ENCODE measurements at regions not wholly inside any gene's neighbourhood (a gene's known extent, or its start where the extent isn't known, plus 50 kb on each side); places are given as distances from the start of the nearest gene placed in this dataset.

DNA sequence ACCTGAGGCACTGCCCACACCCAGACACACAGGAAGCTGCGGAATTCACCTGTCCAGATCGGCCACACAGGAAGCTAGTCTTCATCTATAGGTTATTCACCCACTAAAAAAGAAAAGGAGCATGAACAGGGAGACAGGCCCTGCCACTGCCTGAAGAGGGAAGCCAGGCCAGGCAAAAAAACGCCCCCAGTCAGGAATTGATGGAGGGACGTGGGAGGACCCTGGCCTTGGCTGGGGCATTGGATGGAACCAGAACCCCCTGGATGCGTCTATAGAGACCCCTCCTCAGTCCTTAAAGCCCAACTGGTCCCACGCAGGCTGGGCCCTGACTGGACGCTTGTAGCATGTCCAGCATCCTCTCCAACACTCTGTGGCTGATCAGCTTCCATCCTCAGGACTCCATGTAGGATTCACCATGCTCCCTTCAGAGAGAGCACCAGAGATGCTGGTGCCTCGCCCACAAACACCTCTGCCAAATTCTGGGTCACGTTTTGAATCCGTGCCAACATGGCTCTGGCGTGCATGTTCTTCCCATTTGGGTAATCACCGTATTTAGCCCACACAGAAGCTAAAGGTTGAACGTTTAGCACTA lies 259.3 kb upstream of the TCERG1L start:
- no peak overlapping the region for H3K4me3 ChIP-seq (ENCODE audit: low read depth, low read length)
- no peak for DNase-seq (ENCODE audit: low read depth)
- TF ChIP-seq CTCF (IDR thresholded peaks at IDR 0.05; ENCODE audit: insufficient read depth, low read depth, low read length): no peak

GRCh38 chr10:131571346-131571745 lies 259.8 kb upstream of the TCERG1L start:
- no peak for TF ChIP-seq CTCF (IDR thresholded peaks at IDR 0.05; ENCODE audit: insufficient read depth, low read depth, low read length)
- DNase-seq (ENCODE audit: low read depth): no peak
- no peak overlapping the region for H3K4me3 ChIP-seq (ENCODE audit: low read depth, low read length)

DNA sequence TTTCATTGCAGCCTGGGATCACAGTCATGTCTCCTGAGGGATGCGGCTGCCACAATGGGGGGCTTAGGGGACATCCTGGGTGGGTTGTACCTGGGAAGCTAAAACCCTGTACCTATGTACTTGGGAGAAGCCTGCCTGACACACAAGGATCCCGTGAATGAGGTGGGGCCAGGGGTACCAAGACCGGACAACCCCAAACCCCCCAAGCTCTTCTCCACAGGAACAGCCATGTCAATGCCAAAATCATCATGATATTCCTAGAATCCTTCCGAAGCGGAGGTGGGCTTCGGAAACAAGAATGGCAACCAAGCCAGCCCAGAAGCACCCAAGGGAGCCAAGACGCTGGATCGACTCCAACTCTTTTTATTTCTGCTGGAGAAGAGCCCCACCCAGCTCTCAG lies 260.3 kb upstream of the TCERG1L start:
- H3K4me3 ChIP-seq (ENCODE audit: low read depth, low read length): no peak overlapping the region
- TF ChIP-seq CTCF (IDR thresholded peaks at IDR 0.05; ENCODE audit: insufficient read depth, low read depth, low read length): no peak
- DNase-seq (ENCODE audit: low read depth): no peak

GRCh38 chr10:131573256-131573655 lies 261.7 kb upstream of the TCERG1L start:
- no peak for DNase-seq (ENCODE audit: low read depth)
- no peak overlapping the region for H3K4me3 ChIP-seq (ENCODE audit: low read depth, low read length)
- no peak for TF ChIP-seq CTCF (IDR thresholded peaks at IDR 0.05; ENCODE audit: insufficient read depth, low read depth, low read length)

DNA sequence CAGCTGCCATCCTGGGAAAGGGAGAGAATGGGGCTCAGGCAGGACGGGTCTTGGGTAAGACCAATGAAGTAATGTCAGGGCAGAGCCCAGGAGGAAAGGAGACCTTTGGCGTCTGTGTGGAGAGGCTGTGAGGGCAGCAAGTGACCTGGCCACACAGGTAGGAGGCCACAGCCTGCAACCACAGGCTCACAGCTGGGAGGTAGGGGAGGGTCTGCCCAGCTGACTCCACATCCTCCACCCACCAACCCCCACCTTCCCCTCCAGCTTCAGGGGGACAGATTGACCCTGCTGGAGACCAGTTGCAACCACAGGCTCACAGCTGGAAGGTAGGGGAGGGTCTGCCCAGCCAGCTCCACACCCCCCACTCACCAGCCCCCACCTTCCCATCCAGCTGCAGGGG lies 262.2 kb upstream of the TCERG1L start:
- no peak for DNase-seq (ENCODE audit: low read depth)
- TF ChIP-seq CTCF (IDR thresholded peaks at IDR 0.05; ENCODE audit: insufficient read depth, low read depth, low read length): no peak
- no peak overlapping the region for H3K4me3 ChIP-seq (ENCODE audit: low read depth, low read length)

GRCh38 chr10:131574363-131574706 lies 262.8 kb upstream of the TCERG1L start:
- DNase-seq (ENCODE audit: low read depth): no peak
- no peak overlapping the region for H3K4me3 ChIP-seq (ENCODE audit: low read depth, low read length)
- TF ChIP-seq CTCF (IDR thresholded peaks at IDR 0.05; ENCODE audit: insufficient read depth, low read depth, low read length): no peak

GRCh38 chr10:131574707-131575430 lies 263.3 kb upstream of the TCERG1L start:
- H3K4me3 ChIP-seq (ENCODE audit: low read depth, low read length): no peak overlapping the region
- no peak for TF ChIP-seq CTCF (IDR thresholded peaks at IDR 0.05; ENCODE audit: insufficient read depth, low read depth, low read length)
- DNase-seq (ENCODE audit: low read depth): no peak

Data from fibroblast of villous mesenchyme (primary cell).